ENCODE measurements at regions not wholly inside any gene's neighbourhood (a gene's known extent, or its start where the extent isn't known, plus 50 kb on each side); places are given as distances from the start of the nearest gene placed in this dataset.

DNA sequence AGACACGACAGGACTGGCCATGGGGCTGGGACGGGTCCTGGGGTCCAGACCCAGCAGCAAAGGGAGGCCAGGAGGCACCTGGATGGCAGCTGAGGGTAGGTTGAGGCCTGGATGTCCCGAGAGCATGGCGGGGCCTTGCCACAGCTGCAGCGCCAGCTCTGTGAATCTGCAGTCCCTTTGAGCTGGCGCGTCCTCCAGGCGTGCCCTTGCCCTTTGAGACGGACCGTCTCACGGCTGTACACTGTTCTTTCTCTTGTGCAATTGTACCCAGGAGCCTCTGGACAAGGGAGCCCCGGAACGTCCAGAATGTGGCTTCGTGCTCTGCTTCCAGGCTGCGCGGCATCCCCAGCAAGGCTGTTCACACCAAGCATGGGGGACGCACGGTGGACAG is 69.5 kb upstream of the CIBAR2 start (continued):
- TF ChIP-seq, protein P1, sequence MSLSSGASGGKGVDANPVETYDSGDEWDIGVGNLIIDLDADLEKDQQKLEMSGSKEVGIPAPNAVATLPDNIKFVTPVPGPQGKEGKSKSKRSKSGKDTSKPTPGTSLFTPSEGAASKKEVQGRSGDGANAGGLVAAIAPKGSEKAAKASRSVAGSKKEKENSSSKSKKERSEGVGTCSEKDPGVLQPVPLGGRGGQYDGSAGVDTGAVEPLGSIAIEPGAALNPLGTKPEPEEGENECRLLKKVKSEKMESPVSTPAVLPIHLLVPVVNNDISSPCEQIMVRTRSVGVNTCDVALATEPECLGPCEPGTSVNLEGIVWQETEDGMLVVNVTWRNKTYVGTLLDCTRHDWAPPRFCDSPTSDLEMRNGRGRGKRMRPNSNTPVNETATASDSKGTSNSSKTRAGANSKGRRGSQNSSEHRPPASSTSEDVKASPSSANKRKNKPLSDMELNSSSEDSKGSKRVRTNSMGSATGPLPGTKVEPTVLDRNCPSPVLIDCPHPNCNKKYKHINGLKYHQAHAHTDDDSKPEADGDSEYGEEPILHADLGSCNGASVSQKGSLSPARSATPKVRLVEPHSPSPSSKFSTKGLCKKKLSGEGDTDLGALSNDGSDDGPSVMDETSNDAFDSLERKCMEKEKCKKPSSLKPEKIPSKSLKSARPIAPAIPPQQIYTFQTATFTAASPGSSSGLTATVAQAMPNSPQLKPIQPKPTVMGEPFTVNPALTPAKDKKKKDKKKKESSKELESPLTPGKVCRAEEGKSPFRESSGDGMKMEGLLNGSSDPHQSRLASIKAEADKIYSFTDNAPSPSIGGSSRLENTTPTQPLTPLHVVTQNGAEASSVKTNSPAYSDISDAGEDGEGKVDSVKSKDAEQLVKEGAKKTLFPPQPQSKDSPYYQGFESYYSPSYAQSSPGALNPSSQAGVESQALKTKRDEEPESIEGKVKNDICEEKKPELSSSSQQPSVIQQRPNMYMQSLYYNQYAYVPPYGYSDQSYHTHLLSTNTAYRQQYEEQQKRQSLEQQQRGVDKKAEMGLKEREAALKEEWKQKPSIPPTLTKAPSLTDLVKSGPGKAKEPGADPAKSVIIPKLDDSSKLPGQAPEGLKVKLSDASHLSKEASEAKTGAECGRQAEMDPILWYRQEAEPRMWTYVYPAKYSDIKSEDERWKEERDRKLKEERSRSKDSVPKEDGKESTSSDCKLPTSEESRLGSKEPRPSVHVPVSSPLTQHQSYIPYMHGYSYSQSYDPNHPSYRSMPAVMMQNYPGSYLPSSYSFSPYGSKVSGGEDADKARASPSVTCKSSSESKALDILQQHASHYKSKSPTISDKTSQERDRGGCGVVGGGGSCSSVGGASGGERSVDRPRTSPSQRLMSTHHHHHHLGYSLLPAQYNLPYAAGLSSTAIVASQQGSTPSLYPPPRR (CRISPR knock-in tag; IDR thresholded peaks at IDR 0.05; ENCODE audit: borderline replicate concordance), result 0 out of 2 replicates have a peak, but pooled peaks have one; percentile 20
- TF ChIP-seq HDAC6 (IDR thresholded peaks at IDR 0.05; ENCODE audit: low read depth, low read length), result no peak
- 0 out of 2 replicates have a peak, but pooled peaks have one; percentile 14 for TF ChIP-seq SMAD1 (CRISPR knock-in tag; IDR thresholded peaks at IDR 0.05; ENCODE audit: borderline replicate concordance, low read depth)
- peak; percentile 39 for TF ChIP-seq YY1 (IDR thresholded peaks at IDR 0.05; ENCODE audit: insufficient read depth, insufficient replicate concordance, low read depth, low read length)
- TF ChIP-seq SOX13 (IDR thresholded peaks at IDR 0.05), result no peak
- peak in 1 of 2 experiments; percentile 38; a peak in 1 of 4 replicates for TF ChIP-seq SOX13 (CRISPR knock-in tag; conservative IDR thresholded peaks at IDR 0.05 in 1 of 2, IDR thresholded peaks at IDR 0.05 in 1 of 2)
- TF ChIP-seq ZNF720 (CRISPR knock-in tag; IDR thresholded peaks at IDR 0.05), result no peak
- TF ChIP-seq ARID3A (IDR thresholded peaks at IDR 0.05; ENCODE audit: low read depth, low read length), result no peak
- no peak for TF ChIP-seq SIX1 (CRISPR knock-in tag; IDR thresholded peaks at IDR 0.05; ENCODE audit: borderline replicate concordance)
- TF ChIP-seq, protein P2, sequence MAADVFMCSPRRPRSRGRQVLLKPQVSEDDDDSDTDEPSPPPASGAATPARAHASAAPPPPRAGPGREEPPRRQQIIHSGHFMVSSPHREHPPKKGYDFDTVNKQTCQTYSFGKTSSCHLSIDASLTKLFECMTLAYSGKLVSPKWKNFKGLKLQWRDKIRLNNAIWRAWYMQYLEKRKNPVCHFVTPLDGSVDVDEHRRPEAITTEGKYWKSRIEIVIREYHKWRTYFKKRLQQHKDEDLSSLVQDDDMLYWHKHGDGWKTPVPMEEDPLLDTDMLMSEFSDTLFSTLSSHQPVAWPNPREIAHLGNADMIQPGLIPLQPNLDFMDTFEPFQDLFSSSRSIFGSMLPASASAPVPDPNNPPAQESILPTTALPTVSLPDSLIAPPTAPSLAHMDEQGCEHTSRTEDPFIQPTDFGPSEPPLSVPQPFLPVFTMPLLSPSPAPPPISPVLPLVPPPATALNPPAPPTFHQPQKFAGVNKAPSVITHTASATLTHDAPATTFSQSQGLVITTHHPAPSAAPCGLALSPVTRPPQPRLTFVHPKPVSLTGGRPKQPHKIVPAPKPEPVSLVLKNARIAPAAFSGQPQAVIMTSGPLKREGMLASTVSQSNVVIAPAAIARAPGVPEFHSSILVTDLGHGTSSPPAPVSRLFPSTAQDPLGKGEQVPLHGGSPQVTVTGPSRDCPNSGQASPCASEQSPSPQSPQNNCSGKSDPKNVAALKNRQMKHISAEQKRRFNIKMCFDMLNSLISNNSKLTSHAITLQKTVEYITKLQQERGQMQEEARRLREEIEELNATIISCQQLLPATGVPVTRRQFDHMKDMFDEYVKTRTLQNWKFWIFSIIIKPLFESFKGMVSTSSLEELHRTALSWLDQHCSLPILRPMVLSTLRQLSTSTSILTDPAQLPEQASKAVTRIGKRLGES (CRISPR knock-in tag; IDR thresholded peaks at IDR 0.05; ENCODE audit: borderline replicate concordance), result no peak
- TF ChIP-seq, protein P3, sequence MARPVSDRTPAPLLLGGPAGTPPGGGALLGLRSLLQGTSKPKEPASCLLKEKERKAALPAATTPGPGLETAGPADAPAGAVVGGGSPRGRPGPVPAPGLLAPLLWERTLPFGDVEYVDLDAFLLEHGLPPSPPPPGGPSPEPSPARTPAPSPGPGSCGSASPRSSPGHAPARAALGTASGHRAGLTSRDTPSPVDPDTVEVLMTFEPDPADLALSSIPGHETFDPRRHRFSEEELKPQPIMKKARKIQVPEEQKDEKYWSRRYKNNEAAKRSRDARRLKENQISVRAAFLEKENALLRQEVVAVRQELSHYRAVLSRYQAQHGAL (CRISPR knock-in tag; IDR thresholded peaks at IDR 0.05; ENCODE audit: not compliant biosample characterization), result no peak
- no peak; the same call in 1 of the 2 replicates for TF ChIP-seq HIVEP1 (CRISPR knock-in tag; IDR thresholded peaks at IDR 0.05)
- TF ChIP-seq GLI4 (CRISPR knock-in tag; IDR thresholded peaks at IDR 0.05; ENCODE audit: borderline replicate concordance), result no peak
- TF ChIP-seq, protein P4, sequence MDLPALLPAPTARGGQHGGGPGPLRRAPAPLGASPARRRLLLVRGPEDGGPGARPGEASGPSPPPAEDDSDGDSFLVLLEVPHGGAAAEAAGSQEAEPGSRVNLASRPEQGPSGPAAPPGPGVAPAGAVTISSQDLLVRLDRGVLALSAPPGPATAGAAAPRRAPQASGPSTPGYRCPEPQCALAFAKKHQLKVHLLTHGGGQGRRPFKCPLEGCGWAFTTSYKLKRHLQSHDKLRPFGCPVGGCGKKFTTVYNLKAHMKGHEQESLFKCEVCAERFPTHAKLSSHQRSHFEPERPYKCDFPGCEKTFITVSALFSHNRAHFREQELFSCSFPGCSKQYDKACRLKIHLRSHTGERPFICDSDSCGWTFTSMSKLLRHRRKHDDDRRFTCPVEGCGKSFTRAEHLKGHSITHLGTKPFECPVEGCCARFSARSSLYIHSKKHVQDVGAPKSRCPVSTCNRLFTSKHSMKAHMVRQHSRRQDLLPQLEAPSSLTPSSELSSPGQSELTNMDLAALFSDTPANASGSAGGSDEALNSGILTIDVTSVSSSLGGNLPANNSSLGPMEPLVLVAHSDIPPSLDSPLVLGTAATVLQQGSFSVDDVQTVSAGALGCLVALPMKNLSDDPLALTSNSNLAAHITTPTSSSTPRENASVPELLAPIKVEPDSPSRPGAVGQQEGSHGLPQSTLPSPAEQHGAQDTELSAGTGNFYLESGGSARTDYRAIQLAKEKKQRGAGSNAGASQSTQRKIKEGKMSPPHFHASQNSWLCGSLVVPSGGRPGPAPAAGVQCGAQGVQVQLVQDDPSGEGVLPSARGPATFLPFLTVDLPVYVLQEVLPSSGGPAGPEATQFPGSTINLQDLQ (CRISPR knock-in tag; IDR thresholded peaks at IDR 0.05), result no peak
- TF ChIP-seq YEATS4 (CRISPR knock-in tag; IDR thresholded peaks at IDR 0.05; ENCODE audit: borderline replicate concordance), result no peak
- no peak for TF ChIP-seq ZNF670 (CRISPR knock-in tag; IDR thresholded peaks at IDR 0.05; ENCODE audit: borderline replicate concordance)
